OCI-LY1 (cell line): ENCODE measurements at regions not wholly inside any gene's neighbourhood (a gene's known extent, or its start where the extent isn't known, plus 50 kb on each side); places are given as distances from the start of the nearest gene placed in this dataset.

Experiments used
- H2AFZ ChIP-seq: fragments of 200-600 bp; sonication (generic), shearing (Covaris generic); 2 replicates; pipeline ENCODE4 v1.6.0; 2014; ENCODE audit warnings: antibody characterized with exemption, mild to moderate bottlenecking, low read length
- H3F3A ChIP-seq: fragments of 200-600 bp; sonication (generic), shearing (Covaris generic); 2 replicates; pipeline ENCODE4 v1.6.0; 2014; ENCODE audit warnings: mild to moderate bottlenecking, antibody characterized with exemption, low read length, moderate library complexity; ENCODE audit not compliant: insufficient read depth
- H3K27ac ChIP-seq: fragments of 200-600 bp; sonication (generic); 2 replicates; pipeline ENCODE4 v1.5.1; 2014; ENCODE audit warnings: low read length, mixed run types, mild to moderate bottlenecking, low read depth; ENCODE audit not compliant: poor library complexity, severe bottlenecking
- H3K27me3 ChIP-seq: fragments of 200-600 bp; sonication (generic); 2 replicates; pipeline ENCODE4 v1.6.0; 2014; ENCODE audit warnings: antibody characterized with exemption, mild to moderate bottlenecking, low read length, moderate library complexity; ENCODE audit not compliant: insufficient read depth
- H3K36me3 ChIP-seq: fragments of 200-600 bp; sonication (generic); 2 replicates; pipeline ENCODE4 v1.6.1; 2014; ENCODE audit warnings: mild to moderate bottlenecking, antibody characterized with exemption, low read length, moderate library complexity, mixed read lengths; ENCODE audit not compliant: insufficient read depth
- H3K4me1 ChIP-seq: fragments of 200-600 bp; sonication (generic); 2 replicates; pipeline ENCODE4 v1.5.1; 2014; ENCODE audit warnings: mild to moderate bottlenecking, low read length, moderate library complexity; ENCODE audit not compliant: insufficient read depth, severe bottlenecking
- H3K4me2 ChIP-seq: fragments of 200-600 bp; sonication (generic), shearing (Covaris generic); 2 replicates; pipeline ENCODE4 v1.6.1; 2014; ENCODE audit warnings: low read length
- H3K4me3 ChIP-seq: fragments of 200-600 bp; sonication (generic); 2 replicates; pipeline ENCODE4 v1.5.1; 2014; ENCODE audit warnings: low read length, low read depth, mild to moderate bottlenecking, mixed read lengths; ENCODE audit not compliant: poor library complexity, severe bottlenecking
- H3K79me2 ChIP-seq: fragments of 200-600 bp; shearing (Covaris generic); 2 replicates; pipeline ENCODE4 v1.6.1; 2016; ENCODE audit warnings: mixed run types, low read length, mixed read lengths; ENCODE audit not compliant: insufficient read depth
- H3K9ac ChIP-seq: fragments of 200-600 bp; sonication (generic), shearing (Covaris generic); 2 replicates; pipeline ENCODE4 v1.6.1; 2014; ENCODE audit warnings: mild to moderate bottlenecking, low read length, mixed read lengths
- H3K9me2 ChIP-seq: fragments of 200-600 bp; sonication (generic), shearing (Covaris generic); 2 replicates; pipeline ENCODE4 v1.6.1; 2014; ENCODE audit warnings: low read depth, mild to moderate bottlenecking, low read length, mixed read lengths
- H3K9me3 ChIP-seq: fragments of 200-600 bp; shearing (Covaris generic); 2 replicates; pipeline ENCODE4 v1.6.1; 2014; ENCODE audit warnings: low read length, mixed read lengths
- H4K20me1 ChIP-seq: fragments of 200-600 bp; sonication (generic), shearing (Covaris generic); 2 replicates; pipeline ENCODE4 v1.6.0; 2016; ENCODE audit warnings: mild to moderate bottlenecking, low read length; ENCODE audit not compliant: insufficient read depth
- CTCF ChIP-seq: fragments of 200-600 bp; sonication (generic), shearing (Covaris generic); IDR thresholded peaks from 2 replicates; pipeline ENCODE4 v1.5.1; 2017; ENCODE audit warnings: mild to moderate bottlenecking, antibody characterized with exemption, low read length, moderate library complexity, mixed read lengths
- EZH2 ChIP-seq: fragments of 200-600 bp; sonication (generic), shearing (Covaris generic); IDR thresholded peaks from 2 replicates; pipeline ENCODE4 v1.8.0; 2017; ENCODE audit warnings: borderline replicate concordance, mixed run types, mild to moderate bottlenecking, antibody characterized with exemption, low read length, moderate library complexity, mixed read lengths

GRCh38 chr5:18179579-18179978 is 545.3 kb downstream of the TAF11L14 start:
- H3K27me3 ChIP-seq = no peaks in the 10 kb centered on the region
- no peaks in the 10 kb centered on the region for H3K79me2 ChIP-seq
- no peak overlapping the region for H2AFZ ChIP-seq
- H3K27ac ChIP-seq = no peak overlapping the region
- no peaks in the 10 kb centered on the region for H3K36me3 ChIP-seq
- H3K4me1 ChIP-seq = no peaks in the 10 kb centered on the region
- H3K9ac ChIP-seq = no peak overlapping the region
- no peak for TF ChIP-seq EZH2
- no peak for TF ChIP-seq CTCF
- no peaks in the 10 kb centered on the region for H3K9me3 ChIP-seq
- H4K20me1 ChIP-seq = no peaks in the 10 kb centered on the region
- H3F3A ChIP-seq = no peaks in the 10 kb centered on the region
- H3K9me2 ChIP-seq = no peaks in the 10 kb centered on the region
- H3K4me2 ChIP-seq = no peak overlapping the region
- no peak overlapping the region for H3K4me3 ChIP-seq

GRCh38 chr5:18181575-18181974 is 547.3 kb downstream of the TAF11L14 start:
- Histone ChIP-seq H4K20me1 (no peaks in the 10 kb centered on the region), H3K4me2 (no peak overlapping the region), H3K9me3 (no peaks in the 10 kb centered on the region), H3K9ac (no peak overlapping the region), H3F3A (no peaks in the 10 kb centered on the region), H3K4me1 (no peaks in the 10 kb centered on the region), H3K27me3 (no peaks in the 10 kb centered on the region), H3K36me3 (no peaks in the 10 kb centered on the region), H3K4me3 (no peak overlapping the region), H2AFZ (no peak overlapping the region), H3K9me2 (no peaks in the 10 kb centered on the region), H3K27ac (no peak overlapping the region), H3K79me2 (no peaks in the 10 kb centered on the region)
- TF ChIP-seq CTCF = no peak
- TF ChIP-seq EZH2 = no peak

DNA sequence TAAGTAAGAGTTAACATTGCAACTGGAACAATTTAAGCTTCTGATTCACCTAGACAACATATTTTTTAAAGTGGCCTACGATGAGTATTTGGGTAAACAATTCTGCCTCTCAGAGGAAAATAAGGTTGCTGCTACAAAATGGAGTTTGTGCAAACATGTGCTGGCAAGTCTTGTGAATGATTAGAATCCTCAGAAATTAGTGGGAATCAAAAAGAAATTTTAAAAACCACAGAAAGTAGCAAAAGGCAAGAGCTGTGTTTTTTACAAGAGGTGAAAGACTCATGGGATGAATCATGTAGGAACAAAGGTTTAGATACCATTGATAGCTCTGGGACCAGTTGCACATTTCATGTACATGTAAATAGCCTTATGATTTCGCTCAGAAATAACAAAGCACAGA is 561.6 kb downstream of the TAF11L14 start:
- Histone ChIP-seq H3K4me3 (no peak overlapping the region), H3K27me3 (no peaks in the 10 kb centered on the region), H2AFZ (no peak overlapping the region), H3K79me2 (no peaks in the 10 kb centered on the region), H3K4me2 (no peak overlapping the region), H3K9me3 (no peaks in the 10 kb centered on the region), H3K9ac (no peak overlapping the region), H3K9me2 (no peaks in the 10 kb centered on the region), H4K20me1 (no peaks in the 10 kb centered on the region), H3K27ac (no peak overlapping the region), H3K36me3 (no peaks in the 10 kb centered on the region), H3K4me1 (no peaks in the 10 kb centered on the region), H3F3A (no peaks in the 10 kb centered on the region)
- TF ChIP-seq CTCF (no peak), EZH2 (no peak)
